HepG2 (cell line): ENCODE measurements at regions not wholly inside any gene's neighbourhood (a gene's known extent, or its start where the extent isn't known, plus 50 kb on each side); places are given as distances from the start of the nearest gene placed in this dataset.

ENCODE experiments used
- ATAC-seq: fragments of 200-7000 bp; cut with Tn5 transposase; 3 replicates; pipeline ENCODE4 v1.9.1; 2020; ENCODE audit warnings: mild to moderate bottlenecking, moderate library complexity
- BruUV-seq: library from RNA; stranded (reverse); fragments of 400-500 nt; replicated peaks from 2 replicates; lab custom pipeline; 2021; lab: Mats Ljungman, UMichigan
- CTCF ChIA-PET: fragments of 300-600 bp; formaldehyde crosslinking; extraction: SDS; loops from one replicate; lab custom pipeline; 2021; ENCODE audit warnings: low total read pairs, inconsistent platforms, low intra/inter-chr PET ratio; lab: Yijun Ruan, JAX
- POLR2A ChIA-PET: fragments of 350-600 bp; sonication (Branson Sonifier 250); formaldehyde crosslinking; loops from one replicate; lab custom pipeline; 2020; ENCODE audit warnings: antibody characterized with exemption, inconsistent platforms; lab: Yijun Ruan, JAX
- DNase-seq: peaks from one replicate; pipeline ENCODE4 v3.0.0-alpha.2; 2015; ENCODE audit warnings: low spot score
- FAIRE-seq: peaks from 3 replicates; lab custom pipeline; 2011; peaks lifted over from hg19 to GRCh38; lab: Jason Lieb, UNC
- H2AFZ ChIP-seq: one replicate; pipeline ENCODE4 v1.6.1; 2011; ENCODE audit warnings: low read length, inconsistent platforms
- H3K27ac ChIP-seq: fragments of 300-600 bp; 3 replicates; pipeline ENCODE4 v1.8.0; 2011; ENCODE audit warnings: mixed run types, mild to moderate bottlenecking, mixed read lengths, low read length, inconsistent platforms; ENCODE audit not compliant: insufficient read depth; ENCODE audit errors: extremely low read length
- H3K27me3 ChIP-seq, 2 experiments: fragments of 200-600 bp in 1 of 2; 2 replicates in 1 of 2; 3 replicates in 1 of 2; pipeline versions ENCODE4 v1.6.0 to v1.8.0; 2011; ENCODE audit warnings: low read length in 2 of 2, mild to moderate bottlenecking in 2 of 2, moderate library complexity in 2 of 2, inconsistent platforms in 1 of 2; ENCODE audit not compliant: insufficient read depth in 2 of 2, control insufficient read depth in 1 of 2
- H3K36me3 ChIP-seq, 2 experiments: fragments of 200-600 bp in 1 of 2; replicated peaks in 1 of 2; 2 replicates in 1 of 2; 3 replicates in 1 of 2; pipeline versions ENCODE4 v1.5.1 to v1.8.0; 2011; ENCODE audit warnings: low read length in 2 of 2, inconsistent platforms in 1 of 2; ENCODE audit not compliant: insufficient read depth in 2 of 2, control insufficient read depth in 1 of 2
- H3K4me1 ChIP-seq: 2 replicates; pipeline ENCODE4 v1.5.1; 2012; ENCODE audit warnings: low read length, inconsistent platforms; ENCODE audit not compliant: insufficient read depth
- H3K4me2 ChIP-seq: 2 replicates; pipeline ENCODE4 v1.6.0; 2011; ENCODE audit warnings: low read depth, low read length, inconsistent platforms
- H3K4me3 ChIP-seq, 3 experiments: fragments of 200-600 bp in 1 of 3; sonication (generic), shearing (Covaris generic) in 1 of 3; replicated peaks in 1 of 3; 2 replicates each; pipeline ENCODE4 v1.5.1; 2011 to 2016; ENCODE audit warnings: low read length in 3 of 3, inconsistent platforms in 2 of 3, low read depth in 2 of 3, mild to moderate bottlenecking in 2 of 3, control low read depth in 1 of 3, mixed read lengths in 1 of 3; ENCODE audit not compliant: insufficient read depth in 1 of 3
- H3K79me2 ChIP-seq: one replicate; pipeline ENCODE4 v1.6.1; 2011; ENCODE audit warnings: low read length, inconsistent platforms; ENCODE audit not compliant: insufficient read depth
- H3K9ac ChIP-seq: 2 replicates; pipeline ENCODE4 v1.6.0; 2011; ENCODE audit warnings: mild to moderate bottlenecking, low read depth, low read length, inconsistent platforms; ENCODE audit not compliant: insufficient read depth
- H3K9me3 ChIP-seq: 2 replicates; pipeline ENCODE4 v1.5.1; 2012; ENCODE audit warnings: mild to moderate bottlenecking, low read length
- H4K20me1 ChIP-seq: 2 replicates; pipeline ENCODE4 v1.6.0; 2011; ENCODE audit warnings: inconsistent platforms, mild to moderate bottlenecking, low read length, moderate library complexity; ENCODE audit not compliant: insufficient read depth
- EEA1 ChIP-seq: sonication (generic); formaldehyde crosslinking; IDR thresholded peaks from 2 replicates; pipeline ENCODE4 v1.5.1; 2020; ENCODE audit warnings: mild to moderate bottlenecking, missing genetic modification reagents, borderline replicate concordance
- MEIS2 ChIP-seq: sonication (generic); formaldehyde crosslinking; IDR thresholded peaks from 2 replicates; pipeline ENCODE4 v1.9.0; 2021; ENCODE audit warnings: mild to moderate bottlenecking, missing genetic modification reagents
- MZF1 ChIP-seq: sonication (generic); formaldehyde crosslinking; IDR thresholded peaks from 2 replicates; pipeline ENCODE4 v1.8.1; 2023; ENCODE audit warnings: mild to moderate bottlenecking, missing genetic modification reagents, borderline replicate concordance
- ZFP90 ChIP-seq: sonication (generic); formaldehyde crosslinking; IDR thresholded peaks from 2 replicates; pipeline ENCODE4 v1.8.0; 2022; ENCODE audit warnings: missing genetic modification reagents, mild to moderate bottlenecking, inconsistent platforms, borderline replicate concordance
- ZNF331 ChIP-seq: sonication (generic); formaldehyde crosslinking; IDR thresholded peaks from 2 replicates; pipeline ENCODE4 v1.4.0; 2020; ENCODE audit warnings: missing genetic modification reagents
- WGBS: methylation state at CpG from one replicate; pipeline ENCODE4 v1.1.6; 2017; ENCODE audit warnings: low lambda C conversion rate; 5-methylcytosine and 5-hydroxymethylcytosine counted together
- in situ Hi-C: cut with HindIII; loops from 2 replicates; pipeline ENCODE4 v1.10.0; 2017; ENCODE audit warnings: low pct_unique_long_range_greater_than_20kb; ENCODE audit not compliant: extremely low pct_ligation_motif_present
- intact Hi-C: fragments of 100-400 bp; cut with micrococcal nuclease; formaldehyde crosslinking; loops from one replicate; pipeline ENCODE4 v1.10.0; 2022; ENCODE audit not compliant: unreplicated experiment
- TF ChIP-seq, protein P1 (sequence below): sonication (generic); formaldehyde crosslinking; IDR thresholded peaks from 2 replicates; pipeline ENCODE4 v1.4.0; 2020; ENCODE audit warnings: mild to moderate bottlenecking, missing genetic modification reagents, borderline replicate concordance
- TF ChIP-seq, protein P2 (sequence below): sonication (generic); formaldehyde crosslinking; IDR thresholded peaks from 2 replicates; pipeline ENCODE4 v1.5.1; 2020; ENCODE audit warnings: mild to moderate bottlenecking, missing genetic modification reagents

DNA sequence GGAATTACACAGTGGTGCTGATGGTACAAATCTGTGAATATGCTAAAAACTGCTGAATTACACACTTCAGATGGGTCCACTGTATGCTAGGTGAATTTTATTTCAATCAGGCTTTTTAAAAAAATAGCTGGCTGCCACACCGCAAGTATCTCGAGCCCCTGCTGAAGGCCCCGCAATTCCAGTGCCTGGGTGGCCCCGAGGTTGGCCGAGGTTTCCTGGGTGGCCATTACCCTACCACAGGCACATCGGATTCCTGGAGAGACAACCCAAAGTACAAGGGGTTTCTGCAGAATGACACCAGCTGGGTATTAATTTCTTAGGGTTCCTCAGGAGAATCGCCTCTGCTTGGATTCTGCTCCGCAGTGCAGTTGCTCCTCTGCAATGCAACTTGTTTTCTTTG is 127.8 kb downstream of the C16orf95 start (continued):
- TF ChIP-seq, protein P1, sequence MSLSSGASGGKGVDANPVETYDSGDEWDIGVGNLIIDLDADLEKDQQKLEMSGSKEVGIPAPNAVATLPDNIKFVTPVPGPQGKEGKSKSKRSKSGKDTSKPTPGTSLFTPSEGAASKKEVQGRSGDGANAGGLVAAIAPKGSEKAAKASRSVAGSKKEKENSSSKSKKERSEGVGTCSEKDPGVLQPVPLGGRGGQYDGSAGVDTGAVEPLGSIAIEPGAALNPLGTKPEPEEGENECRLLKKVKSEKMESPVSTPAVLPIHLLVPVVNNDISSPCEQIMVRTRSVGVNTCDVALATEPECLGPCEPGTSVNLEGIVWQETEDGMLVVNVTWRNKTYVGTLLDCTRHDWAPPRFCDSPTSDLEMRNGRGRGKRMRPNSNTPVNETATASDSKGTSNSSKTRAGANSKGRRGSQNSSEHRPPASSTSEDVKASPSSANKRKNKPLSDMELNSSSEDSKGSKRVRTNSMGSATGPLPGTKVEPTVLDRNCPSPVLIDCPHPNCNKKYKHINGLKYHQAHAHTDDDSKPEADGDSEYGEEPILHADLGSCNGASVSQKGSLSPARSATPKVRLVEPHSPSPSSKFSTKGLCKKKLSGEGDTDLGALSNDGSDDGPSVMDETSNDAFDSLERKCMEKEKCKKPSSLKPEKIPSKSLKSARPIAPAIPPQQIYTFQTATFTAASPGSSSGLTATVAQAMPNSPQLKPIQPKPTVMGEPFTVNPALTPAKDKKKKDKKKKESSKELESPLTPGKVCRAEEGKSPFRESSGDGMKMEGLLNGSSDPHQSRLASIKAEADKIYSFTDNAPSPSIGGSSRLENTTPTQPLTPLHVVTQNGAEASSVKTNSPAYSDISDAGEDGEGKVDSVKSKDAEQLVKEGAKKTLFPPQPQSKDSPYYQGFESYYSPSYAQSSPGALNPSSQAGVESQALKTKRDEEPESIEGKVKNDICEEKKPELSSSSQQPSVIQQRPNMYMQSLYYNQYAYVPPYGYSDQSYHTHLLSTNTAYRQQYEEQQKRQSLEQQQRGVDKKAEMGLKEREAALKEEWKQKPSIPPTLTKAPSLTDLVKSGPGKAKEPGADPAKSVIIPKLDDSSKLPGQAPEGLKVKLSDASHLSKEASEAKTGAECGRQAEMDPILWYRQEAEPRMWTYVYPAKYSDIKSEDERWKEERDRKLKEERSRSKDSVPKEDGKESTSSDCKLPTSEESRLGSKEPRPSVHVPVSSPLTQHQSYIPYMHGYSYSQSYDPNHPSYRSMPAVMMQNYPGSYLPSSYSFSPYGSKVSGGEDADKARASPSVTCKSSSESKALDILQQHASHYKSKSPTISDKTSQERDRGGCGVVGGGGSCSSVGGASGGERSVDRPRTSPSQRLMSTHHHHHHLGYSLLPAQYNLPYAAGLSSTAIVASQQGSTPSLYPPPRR (CRISPR knock-in tag): no peak
- TF ChIP-seq MEIS2 (CRISPR knock-in tag) (no peak), MZF1 (CRISPR knock-in tag) (no peak), EEA1 (no peak), ZFP90 (CRISPR knock-in tag) (no peak)
- TF ChIP-seq, all 625 proteins: peak for 0

DNA sequence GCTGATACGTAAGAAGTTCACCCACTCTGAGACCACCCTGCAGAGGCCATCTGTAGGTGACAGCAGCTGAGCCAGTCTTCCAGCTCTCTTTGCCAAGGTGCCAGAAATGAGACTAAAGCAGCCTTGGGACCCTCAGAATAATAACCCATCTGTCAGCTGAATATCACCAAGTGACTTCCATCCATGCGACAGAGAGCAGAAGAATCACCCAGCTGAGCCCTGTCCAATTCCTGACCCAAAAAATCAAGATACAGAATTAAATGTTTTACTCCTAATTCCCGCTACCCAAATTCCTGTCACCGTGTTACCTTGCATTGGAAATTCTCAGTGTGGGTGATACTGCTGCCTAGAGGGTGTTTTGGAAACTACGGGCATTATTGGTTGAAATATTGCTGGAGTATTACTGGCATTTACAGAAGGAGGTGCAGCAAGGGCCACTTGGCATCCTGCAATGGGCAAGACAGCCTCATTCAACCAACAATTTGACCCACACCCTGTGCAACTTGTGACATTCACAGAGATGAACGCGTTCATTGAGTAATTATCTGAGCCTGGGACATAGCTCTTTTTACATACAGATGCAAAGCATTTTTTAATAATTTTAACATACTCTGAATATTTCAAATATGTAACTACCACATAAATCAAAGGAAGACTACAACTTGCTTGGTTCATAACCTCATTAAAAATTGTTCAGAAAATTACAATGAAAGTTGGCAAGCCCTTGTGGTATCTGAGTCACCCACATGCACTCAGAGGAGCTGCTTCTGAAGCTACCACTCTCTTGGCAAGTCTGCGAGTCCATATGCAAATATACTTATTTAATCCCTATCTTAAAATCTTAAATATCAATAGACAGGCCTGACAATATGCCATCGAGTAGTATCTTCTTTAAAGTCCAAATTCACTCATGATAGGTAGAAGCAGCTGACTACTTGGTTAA is 126.6 kb downstream of the C16orf95 start:
- Histone ChIP-seq H3K9ac (no peak overlapping the region), H3K36me3 (no peaks in the 10 kb centered on the region), H3K27ac (no peak overlapping the region), H3K79me2 (no peaks in the 10 kb centered on the region), H3K4me2 (no peak overlapping the region), H4K20me1 (no peaks in the 10 kb centered on the region), H3K9me3 (peaks cover 23% of the 10 kb centered on the region), H3K4me1 (no peaks in the 10 kb centered on the region), H3K4me3 (no peak overlapping the region), H3K27me3 (peaks cover 1 to 15% of the 10 kb centered on the region in 2 experiments; a peak in 3 of 5 replicates), H2AFZ (no peak overlapping the region)
- TF ChIP-seq, protein P2, sequence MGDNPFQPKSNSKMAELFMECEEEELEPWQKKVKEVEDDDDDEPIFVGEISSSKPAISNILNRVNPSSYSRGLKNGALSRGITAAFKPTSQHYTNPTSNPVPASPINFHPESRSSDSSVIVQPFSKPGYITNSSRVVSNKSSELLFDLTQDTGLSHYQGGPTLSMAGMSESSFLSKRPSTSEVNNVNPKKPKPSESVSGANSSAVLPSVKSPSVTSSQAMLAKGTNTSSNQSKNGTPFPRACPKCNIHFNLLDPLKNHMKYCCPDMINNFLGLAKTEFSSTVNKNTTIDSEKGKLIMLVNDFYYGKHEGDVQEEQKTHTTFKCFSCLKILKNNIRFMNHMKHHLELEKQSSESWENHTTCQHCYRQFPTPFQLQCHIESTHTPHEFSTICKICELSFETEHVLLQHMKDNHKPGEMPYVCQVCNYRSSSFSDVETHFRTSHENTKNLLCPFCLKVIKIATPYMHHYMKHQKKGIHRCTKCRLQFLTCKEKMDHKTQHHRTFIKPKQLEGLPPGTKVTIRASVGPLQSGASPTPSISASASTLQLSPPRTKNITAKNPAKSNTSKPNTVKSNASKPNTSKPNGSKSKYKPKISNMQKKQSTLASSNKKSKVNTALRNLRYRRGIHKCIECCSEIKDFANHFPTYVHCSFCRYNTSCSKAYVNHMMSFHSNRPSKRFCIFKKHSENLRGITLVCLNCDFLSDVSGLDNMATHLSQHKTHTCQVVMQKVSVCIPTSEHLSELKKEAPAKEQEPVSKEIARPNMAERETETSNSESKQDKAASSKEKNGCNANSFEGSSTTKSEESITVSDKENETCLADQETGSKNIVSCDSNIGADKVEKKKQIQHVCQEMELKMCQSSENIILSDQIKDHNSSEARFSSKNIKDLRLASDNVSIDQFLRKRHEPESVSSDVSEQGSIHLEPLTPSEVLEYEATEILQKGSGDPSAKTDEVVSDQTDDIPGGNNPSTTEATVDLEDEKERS (CRISPR knock-in tag): no peak
- TF ChIP-seq ZNF331 (CRISPR knock-in tag): peak; percentile 99
- ChIA-PET CTCF (no interaction called here), POLR2A (no interaction called here)
- BruUV-seq: no TSS peak
- ATAC-seq (no peak), FAIRE-seq (no peak), DNase-seq (no peak)
- 38% methylated on average over 9 of the region's 9 CpGs for WGBS
- in situ Hi-C loops: loop anchor here (10.0 kb wide), 1 partner anchor 626 kb away; the partner anchor contains the start of gene FOXC2
- intact Hi-C loops: no loop called here
